GM12878 (cell line): ENCODE measurements at regions not wholly inside any gene's neighbourhood (a gene's known extent, or its start where the extent isn't known, plus 50 kb on each side); places are given as distances from the start of the nearest gene placed in this dataset.

Experiments
- ATAC-seq: fragments of 200-7000 bp; cut with Tn5 transposase; 3 replicates; pipeline ENCODE4 v1.9.1; 2020; ENCODE audit warnings: mild to moderate bottlenecking, moderate library complexity
- BruUV-seq: library from RNA; stranded (reverse); fragments of 400-500 nt; replicated peaks from 2 replicates; lab custom pipeline; 2021; lab: Mats Ljungman, UMichigan
- CTCF ChIA-PET: fragments of 300-600 bp; sonication (Branson Sonifier 250); formaldehyde crosslinking; extraction: SDS; loops from one replicate; lab custom pipeline; 2021; ENCODE audit warnings: inconsistent platforms; lab: Yijun Ruan, JAX
- POLR2A ChIA-PET: fragments of 350-600 bp; formaldehyde crosslinking; extraction: SDS; loops from one replicate; lab custom pipeline; 2021; ENCODE audit warnings: inconsistent platforms; lab: Charles Lee
- RAD21 ChIA-PET: fragments of 300-600 bp; sonication (Branson Sonifier 250); formaldehyde crosslinking; loops from one replicate; lab custom pipeline; 2023; ENCODE audit warnings: antibody characterized with exemption; ENCODE audit not compliant: unreplicated experiment; lab: Charles Lee
- SMC1A ChIA-PET: fragments of 300-600 bp; sonication (Branson Sonifier 250); formaldehyde crosslinking; loops from one replicate; lab custom pipeline; 2023; ENCODE audit not compliant: unreplicated experiment, uncharacterized antibody; lab: Charles Lee
- DNase-seq: peaks from one replicate; pipeline ENCODE4 v3.0.0-alpha.2; 2011; ENCODE audit warnings: low read depth, low spot score
- FAIRE-seq: peaks from 3 replicates; lab custom pipeline; 2011; peaks lifted over from hg19 to GRCh38; lab: Jason Lieb, UNC
- H2AFZ ChIP-seq: 2 replicates; pipeline ENCODE4 v1.6.0; 2011; ENCODE audit warnings: low read depth, low read length, control low read depth; ENCODE audit not compliant: control insufficient read depth
- H3K27ac ChIP-seq: 2 replicates; pipeline ENCODE4 v1.5.1; 2011; ENCODE audit warnings: control low read depth; ENCODE audit not compliant: control insufficient read depth, insufficient read depth
- H3K27me3 ChIP-seq, 2 experiments: replicated peaks in 1 of 2; 2 replicates each; pipeline versions ENCODE4 v1.6.0 to v1.6.1; 2011; ENCODE audit warnings: low read length in 1 of 2; ENCODE audit not compliant: control insufficient read depth in 2 of 2, insufficient read depth in 2 of 2
- H3K36me3 ChIP-seq, 2 experiments: 2 replicates each; pipeline ENCODE4 v1.5.1; 2011; ENCODE audit warnings: low read length in 1 of 2; ENCODE audit not compliant: control insufficient read depth in 2 of 2, insufficient read depth in 2 of 2
- H3K4me1 ChIP-seq: 2 replicates; pipeline ENCODE4 v1.6.1; 2011; ENCODE audit warnings: mild to moderate bottlenecking, low read length, moderate library complexity, mixed read lengths; ENCODE audit not compliant: control insufficient read depth, insufficient read depth
- H3K4me2 ChIP-seq: 2 replicates; pipeline ENCODE4 v1.6.0; 2011; ENCODE audit warnings: control low read depth; ENCODE audit not compliant: control insufficient read depth, insufficient read depth
- H3K4me3 ChIP-seq: fragments of 200-600 bp; sonication (generic); 2 replicates; pipeline ENCODE4 v1.5.1; 2016
- H3K79me2 ChIP-seq: 2 replicates; pipeline ENCODE4 v1.6.0; 2011; ENCODE audit warnings: low read length; ENCODE audit not compliant: control insufficient read depth, insufficient read depth
- H3K9ac ChIP-seq: 2 replicates; pipeline ENCODE4 v1.8.0; 2011; ENCODE audit warnings: low read length, control low read depth, mixed read lengths; ENCODE audit not compliant: control insufficient read depth, insufficient read depth
- H3K9me3 ChIP-seq: replicated peaks from 3 replicates; pipeline ENCODE4 v1.5.1; 2011; ENCODE audit warnings: mild to moderate bottlenecking, low read length; ENCODE audit not compliant: control insufficient read depth, insufficient read depth
- H4K20me1 ChIP-seq: 2 replicates; pipeline ENCODE4 v1.6.0; 2011; ENCODE audit not compliant: control insufficient read depth, insufficient read depth
- CBX5 ChIP-seq: sonication (generic); IDR thresholded peaks from 2 replicates; pipeline ENCODE4 v1.6.1; 2016; ENCODE audit warnings: low read depth, moderate library complexity, mild to moderate bottlenecking, inconsistent platforms
- IRF4 ChIP-seq: IDR thresholded peaks from 2 replicates; pipeline ENCODE4 v1.6.1; 2011; ENCODE audit warnings: low read depth, low read length
- JUNB ChIP-seq: IDR thresholded peaks from 2 replicates; pipeline ENCODE4 v1.6.1; 2016; ENCODE audit warnings: antibody characterized with exemption, mild to moderate bottlenecking
- JUND ChIP-seq: IDR thresholded peaks from 2 replicates; pipeline ENCODE4 v1.6.1; 2012; ENCODE audit warnings: low read depth, mild to moderate bottlenecking, low read length, improper control_type of control experiment, moderate library complexity
- MEF2B ChIP-seq: fragments of 450-650 bp; IDR thresholded peaks from 2 replicates; pipeline ENCODE4 v1.6.1; 2018; ENCODE audit warnings: mild to moderate bottlenecking, moderate library complexity; ENCODE audit not compliant: partially characterized antibody, poor library complexity, severe bottlenecking
- POLR2AphosphoS2 ChIP-seq: IDR thresholded peaks from 2 replicates; pipeline ENCODE4 v1.6.1; 2011; ENCODE audit warnings: low read depth, mild to moderate bottlenecking, low read length, improper control_type of control experiment, moderate library complexity
- RCOR1 ChIP-seq: conservative IDR thresholded peaks from 2 replicates; pipeline ENCODE4 v1.6.1; 2012; ENCODE audit warnings: low read depth, low read length, improper control_type of control experiment
- SMAD1 ChIP-seq: fragments of 450-650 bp; IDR thresholded peaks from 2 replicates; pipeline ENCODE4 v1.6.1; 2018; ENCODE audit warnings: mild to moderate bottlenecking, low read depth; ENCODE audit not compliant: partially characterized antibody
- TBL1XR1 ChIP-seq: IDR thresholded peaks from 2 replicates; pipeline ENCODE4 v1.6.1; 2012; ENCODE audit warnings: low read depth, low read length, improper control_type of control experiment
- ZNF217 ChIP-seq: fragments of 450-650 bp; IDR thresholded peaks from 2 replicates; pipeline ENCODE4 v1.6.1; 2017; ENCODE audit warnings: antibody characterized with exemption, mild to moderate bottlenecking
- WGBS: methylation state at CpG from one replicate; pipeline ENCODE4 v1.1.6; 2016; ENCODE audit warnings: low lambda C conversion rate; ENCODE audit not compliant: insufficient replicate concordance, insufficient coverage; ENCODE audit errors: missing lambda C conversion rate; 5-methylcytosine and 5-hydroxymethylcytosine counted together
- in situ Hi-C: fragments of 300-500 bp; cut with MboI; formaldehyde crosslinking; loops from 9 replicates; pipeline ENCODE4 v1.14.3; 2018; ENCODE audit warnings: mixed read lengths
- intact Hi-C: fragments of 100-400 bp; cut with micrococcal nuclease; formaldehyde crosslinking; loops from one replicate; pipeline ENCODE4 v1.14.2; 2022; ENCODE audit not compliant: unreplicated experiment
- TF ChIP-seq, protein P1 (sequence below): fragments of 150-350 bp; IDR thresholded peaks from 2 replicates; pipeline ENCODE4 v1.6.1; 2016; ENCODE audit warnings: low read depth, low read length
- TF ChIP-seq, protein P2 (sequence below): IDR thresholded peaks from 2 replicates; pipeline ENCODE4 v1.6.1; 2012; ENCODE audit warnings: low read depth, low read length, improper control_type of control experiment
- TF ChIP-seq, protein P3 (sequence below): fragments of 450-650 bp; IDR thresholded peaks from 2 replicates; pipeline ENCODE4 v1.6.1; 2016; ENCODE audit warnings: mild to moderate bottlenecking
- TF ChIP-seq, protein P4 (sequence below): fragments of 450-650 bp; IDR thresholded peaks from 2 replicates; pipeline ENCODE4 v1.6.1; 2014; ENCODE audit warnings: mild to moderate bottlenecking
- TF ChIP-seq, protein P5 (sequence below): IDR thresholded peaks from 2 replicates; pipeline ENCODE4 v1.6.1; 2011; ENCODE audit warnings: low read depth, mild to moderate bottlenecking, low read length, moderate library complexity, borderline replicate concordance; ENCODE audit errors: extremely low read depth
- TF ChIP-seq, protein P6 (sequence below): fragments of 450-650 bp; conservative IDR thresholded peaks from 2 replicates; pipeline ENCODE4 v1.6.1; 2017; ENCODE audit warnings: mild to moderate bottlenecking, moderate library complexity

DNA sequence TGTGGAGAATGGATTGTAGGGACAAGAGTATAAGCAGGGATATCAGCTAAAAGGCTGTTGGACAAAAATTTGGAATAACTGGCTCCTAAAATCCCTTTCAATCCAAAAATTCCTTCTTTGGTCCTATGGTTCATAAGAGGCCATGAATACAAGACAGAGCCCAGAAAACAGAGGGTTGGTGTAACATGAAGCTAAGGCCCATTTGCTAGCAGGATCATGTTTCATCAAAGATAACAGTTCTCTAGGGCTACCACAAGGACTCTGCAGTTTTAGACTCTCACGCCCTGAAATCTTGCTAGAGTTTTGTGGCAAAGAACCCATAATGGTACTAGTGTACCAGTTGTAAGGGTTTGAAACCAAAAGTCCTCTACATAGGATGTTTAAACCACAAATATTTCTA lies 327.8 kb upstream of the TBX18 start:
- no peak overlapping the region for H3K9ac ChIP-seq
- no peak for DNase-seq
- no peaks in the 10 kb centered on the region for H3K36me3 ChIP-seq
- WGBS = 0% methylated on average over 1 of the region's 1 CpG
- POLR2A ChIA-PET = no interaction called here
- no peaks in the 10 kb centered on the region for H4K20me1 ChIP-seq
- FAIRE-seq = no peak
- no TSS peak for BruUV-seq
- no peaks in the 10 kb centered on the region for H3K4me1 ChIP-seq
- H3K27me3 ChIP-seq = no peaks in the 10 kb centered on the region
- in situ Hi-C loops = no loop called here
- no peak overlapping the region for H3K27ac ChIP-seq
- H3K4me3 ChIP-seq = no peak overlapping the region
- H3K79me2 ChIP-seq = no peaks in the 10 kb centered on the region
- RAD21 ChIA-PET = no interaction called here
- SMC1A ChIA-PET = interaction anchor here (0.6 kb wide), 1 partner anchor 313 kb away, joined by 3 read pairs; no protein-coding TSS in a partner anchor
- H2AFZ ChIP-seq = no peak overlapping the region
- CTCF ChIA-PET = interaction anchor here (1.2 kb wide), 1 partner anchor 10 kb away, joined by 3 read pairs; no protein-coding TSS in a partner anchor
- ATAC-seq = no peak
- no peaks in the 10 kb centered on the region for H3K9me3 ChIP-seq
- H3K4me2 ChIP-seq = no peak overlapping the region
- intact Hi-C loops = no loop called here
- TF ChIP-seq, protein P1, sequence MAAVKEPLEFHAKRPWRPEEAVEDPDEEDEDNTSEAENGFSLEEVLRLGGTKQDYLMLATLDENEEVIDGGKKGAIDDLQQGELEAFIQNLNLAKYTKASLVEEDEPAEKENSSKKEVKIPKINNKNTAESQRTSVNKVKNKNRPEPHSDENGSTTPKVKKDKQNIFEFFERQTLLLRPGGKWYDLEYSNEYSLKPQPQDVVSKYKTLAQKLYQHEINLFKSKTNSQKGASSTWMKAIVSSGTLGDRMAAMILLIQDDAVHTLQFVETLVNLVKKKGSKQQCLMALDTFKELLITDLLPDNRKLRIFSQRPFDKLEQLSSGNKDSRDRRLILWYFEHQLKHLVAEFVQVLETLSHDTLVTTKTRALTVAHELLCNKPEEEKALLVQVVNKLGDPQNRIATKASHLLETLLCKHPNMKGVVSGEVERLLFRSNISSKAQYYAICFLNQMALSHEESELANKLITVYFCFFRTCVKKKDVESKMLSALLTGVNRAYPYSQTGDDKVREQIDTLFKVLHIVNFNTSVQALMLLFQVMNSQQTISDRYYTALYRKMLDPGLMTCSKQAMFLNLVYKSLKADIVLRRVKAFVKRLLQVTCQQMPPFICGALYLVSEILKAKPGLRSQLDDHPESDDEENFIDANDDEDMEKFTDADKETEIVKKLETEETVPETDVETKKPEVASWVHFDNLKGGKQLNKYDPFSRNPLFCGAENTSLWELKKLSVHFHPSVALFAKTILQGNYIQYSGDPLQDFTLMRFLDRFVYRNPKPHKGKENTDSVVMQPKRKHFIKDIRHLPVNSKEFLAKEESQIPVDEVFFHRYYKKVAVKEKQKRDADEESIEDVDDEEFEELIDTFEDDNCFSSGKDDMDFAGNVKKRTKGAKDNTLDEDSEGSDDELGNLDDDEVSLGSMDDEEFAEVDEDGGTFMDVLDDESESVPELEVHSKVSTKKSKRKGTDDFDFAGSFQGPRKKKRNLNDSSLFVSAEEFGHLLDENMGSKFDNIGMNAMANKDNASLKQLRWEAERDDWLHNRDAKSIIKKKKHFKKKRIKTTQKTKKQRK = no peak
- TF ChIP-seq JUND (no peak), POLR2AphosphoS2 (no peak), CBX5 (no peak), TBL1XR1 (no peak), ZNF217 (no peak), SMAD1 (no peak), RCOR1 (no peak), IRF4 (no peak), MEF2B (no peak), JUNB (no peak)
- TF ChIP-seq, protein P2, sequence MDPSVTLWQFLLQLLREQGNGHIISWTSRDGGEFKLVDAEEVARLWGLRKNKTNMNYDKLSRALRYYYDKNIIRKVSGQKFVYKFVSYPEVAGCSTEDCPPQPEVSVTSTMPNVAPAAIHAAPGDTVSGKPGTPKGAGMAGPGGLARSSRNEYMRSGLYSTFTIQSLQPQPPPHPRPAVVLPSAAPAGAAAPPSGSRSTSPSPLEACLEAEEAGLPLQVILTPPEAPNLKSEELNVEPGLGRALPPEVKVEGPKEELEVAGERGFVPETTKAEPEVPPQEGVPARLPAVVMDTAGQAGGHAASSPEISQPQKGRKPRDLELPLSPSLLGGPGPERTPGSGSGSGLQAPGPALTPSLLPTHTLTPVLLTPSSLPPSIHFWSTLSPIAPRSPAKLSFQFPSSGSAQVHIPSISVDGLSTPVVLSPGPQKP = no peak
- TF ChIP-seq, protein P3, sequence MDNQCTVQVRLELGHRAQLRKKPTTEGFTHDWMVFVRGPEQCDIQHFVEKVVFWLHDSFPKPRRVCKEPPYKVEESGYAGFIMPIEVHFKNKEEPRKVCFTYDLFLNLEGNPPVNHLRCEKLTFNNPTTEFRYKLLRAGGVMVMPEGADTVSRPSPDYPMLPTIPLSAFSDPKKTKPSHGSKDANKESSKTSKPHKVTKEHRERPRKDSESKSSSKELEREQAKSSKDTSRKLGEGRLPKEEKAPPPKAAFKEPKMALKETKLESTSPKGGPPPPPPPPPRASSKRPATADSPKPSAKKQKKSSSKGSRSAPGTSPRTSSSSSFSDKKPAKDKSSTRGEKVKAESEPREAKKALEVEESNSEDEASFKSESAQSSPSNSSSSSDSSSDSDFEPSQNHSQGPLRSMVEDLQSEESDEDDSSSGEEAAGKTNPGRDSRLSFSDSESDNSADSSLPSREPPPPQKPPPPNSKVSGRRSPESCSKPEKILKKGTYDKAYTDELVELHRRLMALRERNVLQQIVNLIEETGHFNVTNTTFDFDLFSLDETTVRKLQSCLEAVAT = no peak
- TF ChIP-seq, protein P4, sequence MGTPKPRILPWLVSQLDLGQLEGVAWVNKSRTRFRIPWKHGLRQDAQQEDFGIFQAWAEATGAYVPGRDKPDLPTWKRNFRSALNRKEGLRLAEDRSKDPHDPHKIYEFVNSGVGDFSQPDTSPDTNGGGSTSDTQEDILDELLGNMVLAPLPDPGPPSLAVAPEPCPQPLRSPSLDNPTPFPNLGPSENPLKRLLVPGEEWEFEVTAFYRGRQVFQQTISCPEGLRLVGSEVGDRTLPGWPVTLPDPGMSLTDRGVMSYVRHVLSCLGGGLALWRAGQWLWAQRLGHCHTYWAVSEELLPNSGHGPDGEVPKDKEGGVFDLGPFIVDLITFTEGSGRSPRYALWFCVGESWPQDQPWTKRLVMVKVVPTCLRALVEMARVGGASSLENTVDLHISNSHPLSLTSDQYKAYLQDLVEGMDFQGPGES = no peak
- TF ChIP-seq, protein P5, sequence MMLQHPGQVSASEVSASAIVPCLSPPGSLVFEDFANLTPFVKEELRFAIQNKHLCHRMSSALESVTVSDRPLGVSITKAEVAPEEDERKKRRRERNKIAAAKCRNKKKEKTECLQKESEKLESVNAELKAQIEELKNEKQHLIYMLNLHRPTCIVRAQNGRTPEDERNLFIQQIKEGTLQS = no peak
- TF ChIP-seq, protein P6, sequence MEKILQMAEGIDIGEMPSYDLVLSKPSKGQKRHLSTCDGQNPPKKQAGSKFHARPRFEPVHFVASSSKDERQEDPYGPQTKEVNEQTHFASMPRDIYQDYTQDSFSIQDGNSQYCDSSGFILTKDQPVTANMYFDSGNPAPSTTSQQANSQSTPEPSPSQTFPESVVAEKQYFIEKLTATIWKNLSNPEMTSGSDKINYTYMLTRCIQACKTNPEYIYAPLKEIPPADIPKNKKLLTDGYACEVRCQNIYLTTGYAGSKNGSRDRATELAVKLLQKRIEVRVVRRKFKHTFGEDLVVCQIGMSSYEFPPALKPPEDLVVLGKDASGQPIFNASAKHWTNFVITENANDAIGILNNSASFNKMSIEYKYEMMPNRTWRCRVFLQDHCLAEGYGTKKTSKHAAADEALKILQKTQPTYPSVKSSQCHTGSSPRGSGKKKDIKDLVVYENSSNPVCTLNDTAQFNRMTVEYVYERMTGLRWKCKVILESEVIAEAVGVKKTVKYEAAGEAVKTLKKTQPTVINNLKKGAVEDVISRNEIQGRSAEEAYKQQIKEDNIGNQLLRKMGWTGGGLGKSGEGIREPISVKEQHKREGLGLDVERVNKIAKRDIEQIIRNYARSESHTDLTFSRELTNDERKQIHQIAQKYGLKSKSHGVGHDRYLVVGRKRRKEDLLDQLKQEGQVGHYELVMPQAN = no peak
